ENCODE measurements at regions not wholly inside any gene's neighbourhood (a gene's known extent, or its start where the extent isn't known, plus 50 kb on each side); places are given as distances from the start of the nearest gene placed in this dataset.
A peak's percentile ranks its signal among the peaks of the same experiment; 100 is the strongest.

DNA sequence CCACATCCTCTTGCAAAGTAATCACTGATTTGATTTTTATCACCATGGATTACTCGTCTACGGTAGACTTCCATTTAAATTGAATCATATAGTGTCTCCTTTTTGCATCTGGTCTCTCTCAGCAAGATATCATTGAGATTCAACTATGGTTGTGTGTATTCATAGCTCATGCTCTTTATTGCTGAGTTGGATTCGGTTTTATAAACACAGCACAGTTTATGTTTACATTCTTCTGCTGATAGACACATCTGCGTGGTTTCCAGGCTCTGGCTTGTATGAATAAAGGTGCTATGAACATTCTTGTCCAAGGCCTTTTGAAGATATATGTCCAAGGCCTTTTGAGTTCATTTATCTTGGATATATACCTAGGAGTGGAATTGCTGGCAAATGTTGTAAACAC, 356.5 kb upstream of the CELF2 start:
- 42% methylated on average over 4 of the region's 4 CpGs for WGBS, 2 donors
- peaks cover 0 to 4% (median 0%) of the 10 kb centered on the region in 3 donors for H3K4me1 ChIP-seq
- H3K27me3 ChIP-seq, result no peaks in the 10 kb centered on the region
- no peak overlapping the region for H3K4me3 ChIP-seq
- DNase-seq, result no peak
- no peak for TF ChIP-seq POLR2A (IDR thresholded peaks at IDR 0.05)
- TF ChIP-seq, protein P1, sequence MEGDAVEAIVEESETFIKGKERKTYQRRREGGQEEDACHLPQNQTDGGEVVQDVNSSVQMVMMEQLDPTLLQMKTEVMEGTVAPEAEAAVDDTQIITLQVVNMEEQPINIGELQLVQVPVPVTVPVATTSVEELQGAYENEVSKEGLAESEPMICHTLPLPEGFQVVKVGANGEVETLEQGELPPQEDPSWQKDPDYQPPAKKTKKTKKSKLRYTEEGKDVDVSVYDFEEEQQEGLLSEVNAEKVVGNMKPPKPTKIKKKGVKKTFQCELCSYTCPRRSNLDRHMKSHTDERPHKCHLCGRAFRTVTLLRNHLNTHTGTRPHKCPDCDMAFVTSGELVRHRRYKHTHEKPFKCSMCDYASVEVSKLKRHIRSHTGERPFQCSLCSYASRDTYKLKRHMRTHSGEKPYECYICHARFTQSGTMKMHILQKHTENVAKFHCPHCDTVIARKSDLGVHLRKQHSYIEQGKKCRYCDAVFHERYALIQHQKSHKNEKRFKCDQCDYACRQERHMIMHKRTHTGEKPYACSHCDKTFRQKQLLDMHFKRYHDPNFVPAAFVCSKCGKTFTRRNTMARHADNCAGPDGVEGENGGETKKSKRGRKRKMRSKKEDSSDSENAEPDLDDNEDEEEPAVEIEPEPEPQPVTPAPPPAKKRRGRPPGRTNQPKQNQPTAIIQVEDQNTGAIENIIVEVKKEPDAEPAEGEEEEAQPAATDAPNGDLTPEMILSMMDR (IDR thresholded peaks at IDR 0.05), result no peak
- intact Hi-C loops (cut with DNase I), result no loop called here
- H3K27ac ChIP-seq, result no peak overlapping the region
- no peaks in the 10 kb centered on the region for H3K9me3 ChIP-seq
- no peaks in the 10 kb centered on the region for H3K36me3 ChIP-seq

DNA sequence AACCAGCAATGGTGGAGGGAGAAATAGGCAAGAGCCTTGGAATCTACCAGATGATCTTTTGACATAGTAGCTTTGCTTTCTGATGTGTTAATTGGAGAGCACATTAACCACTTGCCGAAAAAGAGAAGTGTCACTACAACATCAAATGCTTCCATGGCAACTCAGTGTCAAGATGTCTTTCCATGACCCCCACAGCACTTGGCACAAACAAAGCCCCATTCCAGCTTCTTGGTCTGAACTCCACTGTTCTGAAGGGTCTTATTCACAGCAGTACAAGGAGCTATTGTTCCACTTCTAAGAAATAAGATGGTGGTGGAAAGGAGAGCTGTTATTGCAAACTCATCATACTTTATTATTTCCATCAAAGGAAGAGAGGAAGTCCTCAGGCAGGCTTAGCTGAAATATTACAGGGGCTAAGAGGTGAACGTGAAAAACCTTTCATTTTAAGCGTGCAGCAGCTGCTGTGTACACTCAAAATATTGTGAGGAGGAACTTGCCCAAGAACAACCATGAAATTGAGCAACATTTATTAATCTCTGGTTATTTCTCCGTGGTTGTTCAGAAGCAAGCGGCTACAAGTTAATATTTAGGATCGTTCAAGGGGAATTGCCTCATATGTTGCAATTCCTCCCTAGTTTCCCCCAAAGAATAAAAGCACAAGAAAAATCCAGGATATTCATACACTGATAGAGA, 354.8 kb upstream of the CELF2 start:
- H3K27me3 ChIP-seq, result no peaks in the 10 kb centered on the region
- H3K9me3 ChIP-seq, result no peaks in the 10 kb centered on the region
- peak overlapping the region in 1 of 4 donors; percentile 14 for H3K27ac ChIP-seq
- H3K36me3 ChIP-seq, result no peaks in the 10 kb centered on the region
- peaks cover 0 to 4% (median 0%) of the 10 kb centered on the region in 3 donors for H3K4me1 ChIP-seq
- no peak for TF ChIP-seq POLR2A (IDR thresholded peaks at IDR 0.05)
- TF ChIP-seq, protein P1 (IDR thresholded peaks at IDR 0.05), result no peak
- no peak overlapping the region for H3K4me3 ChIP-seq
- intact Hi-C loops (cut with DNase I), result no loop called here
- DNase-seq, result no peak
- 35 to 48% methylated on average over 6 of the region's 6 CpGs for WGBS, 2 donors

DNA sequence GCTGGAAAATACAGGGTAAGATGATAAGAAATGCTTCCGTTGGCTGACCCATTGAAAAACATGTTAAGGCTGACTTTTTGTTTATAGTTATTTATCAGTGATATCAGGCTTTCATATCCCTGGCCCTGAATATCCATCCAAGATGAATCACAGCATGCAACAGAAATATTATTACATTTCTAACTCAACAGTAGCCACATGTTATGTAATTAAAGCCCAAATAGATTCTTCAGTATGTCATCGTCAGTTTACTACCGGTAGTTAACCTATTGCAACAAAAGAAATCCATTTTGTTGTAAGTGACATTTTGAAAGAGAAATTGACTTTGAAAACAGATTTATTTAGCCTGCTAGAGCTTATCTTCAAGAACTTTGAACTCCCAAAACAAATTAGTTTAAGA, 354.1 kb upstream of the CELF2 start:
- 64 to 72% methylated on average over 3 of the region's 3 CpGs for WGBS, 2 donors

DNA sequence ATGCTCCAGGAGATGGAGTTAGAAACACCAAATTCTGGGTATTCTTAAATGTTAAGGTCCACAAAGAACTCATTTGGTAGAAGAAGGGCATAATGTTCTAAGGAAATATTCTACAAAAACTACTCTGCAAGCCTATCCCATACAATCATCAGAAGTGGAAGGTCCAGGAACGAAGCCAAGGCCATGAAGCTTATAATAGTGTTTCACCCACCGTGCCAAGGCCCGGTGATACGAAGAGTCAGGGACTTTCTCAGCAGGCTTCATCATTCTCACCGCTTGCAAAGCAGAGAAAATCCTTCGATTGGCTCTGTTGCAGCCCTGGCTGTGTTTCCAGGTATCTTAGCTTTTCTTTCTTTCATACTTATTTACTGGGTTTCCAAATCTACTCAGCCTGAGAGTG, 351.9 kb upstream of the CELF2 start:
- H3K9me3 ChIP-seq, result no peaks in the 10 kb centered on the region
- intact Hi-C loops (cut with DNase I), result no loop called here
- H3K36me3 ChIP-seq, result no peaks in the 10 kb centered on the region
- no peaks in the 10 kb centered on the region for H3K4me1 ChIP-seq
- H3K4me3 ChIP-seq, result no peak overlapping the region
- no peak for DNase-seq
- H3K27me3 ChIP-seq, result no peaks in the 10 kb centered on the region
- H3K27ac ChIP-seq, result no peak overlapping the region
- 60 to 64% methylated on average over 6 of the region's 6 CpGs for WGBS, 2 donors
- TF ChIP-seq, protein P1 (IDR thresholded peaks at IDR 0.05), result no peak
- no peak for TF ChIP-seq POLR2A (IDR thresholded peaks at IDR 0.05)

More for the DNA sequence above, 354.1 kb upstream of the CELF2 start:
- intact Hi-C loops (cut with DNase I), result no loop called here
- Histone ChIP-seq H3K27me3 (no peaks in the 10 kb centered on the region), H3K4me3 (no peak overlapping the region), H3K4me1 (peaks cover 0 to 4% (median 0%) of the 10 kb centered on the region in 3 donors), H3K27ac (peak overlapping the region in 2 of 4 donors; percentile 14 to 31), H3K9me3 (no peaks in the 10 kb centered on the region), H3K36me3 (no peaks in the 10 kb centered on the region)
- DNase-seq, result no peak
- TF ChIP-seq POLR2A (IDR thresholded peaks at IDR 0.05), result no peak
- TF ChIP-seq, protein P1 (IDR thresholded peaks at IDR 0.05), result no peak

DNA sequence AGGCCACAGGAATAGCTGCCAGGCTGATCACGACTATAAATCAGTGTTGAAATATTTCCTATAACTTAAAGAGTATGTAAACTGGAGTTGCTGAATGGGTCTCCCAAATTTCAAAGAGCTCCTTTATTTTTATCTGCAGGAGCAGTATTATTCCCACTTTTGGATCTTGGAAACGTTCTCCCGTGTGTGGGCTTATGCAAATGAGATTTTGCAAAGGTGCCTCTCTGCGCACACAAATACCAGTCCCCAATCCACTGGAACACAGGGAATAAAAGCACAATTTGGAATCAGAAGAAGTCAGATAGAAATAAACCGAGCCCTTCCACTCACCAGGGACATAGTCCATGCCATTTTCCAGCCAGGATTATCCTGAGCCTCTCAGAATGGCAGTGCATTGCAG, 350.2 kb upstream of the CELF2 start:
- intact Hi-C loops (cut with DNase I), result no loop called here
- no peak overlapping the region for H3K27ac ChIP-seq
- no peaks in the 10 kb centered on the region for H3K27me3 ChIP-seq
- no peak for DNase-seq
- H3K36me3 ChIP-seq, result no peaks in the 10 kb centered on the region
- WGBS, 2 donors, result 43 to 44% methylated on average over 5 of the region's 5 CpGs
- H3K9me3 ChIP-seq, result no peaks in the 10 kb centered on the region
- H3K4me3 ChIP-seq, result no peak overlapping the region
- no peak for TF ChIP-seq POLR2A (IDR thresholded peaks at IDR 0.05)
- TF ChIP-seq, protein P1 (IDR thresholded peaks at IDR 0.05), result no peak
- H3K4me1 ChIP-seq, result no peaks in the 10 kb centered on the region

Data from esophagus squamous epithelium (tissue), 5 donors.